MM.1S (cell line): ENCODE measurements at regions not wholly inside any gene's neighbourhood (a gene's known extent, or its start where the extent isn't known, plus 50 kb on each side); places are given as distances from the start of the nearest gene placed in this dataset.

Source experiments
- DNase-seq: peaks from one replicate; pipeline ENCODE4 v3.0.0-alpha.2; 2015
- H2AFZ ChIP-seq: fragments of 300-600 bp; sonication (generic); 2 replicates; pipeline ENCODE4 v1.6.0; 2016; ENCODE audit warnings: antibody characterized with exemption, low read length
- H3F3A ChIP-seq: fragments of 300-600 bp; sonication (generic); 2 replicates; pipeline ENCODE4 v1.6.1; 2016; ENCODE audit warnings: mild to moderate bottlenecking, antibody characterized with exemption, low read length, moderate library complexity, mixed read lengths; ENCODE audit not compliant: insufficient read depth
- H3K27ac ChIP-seq: fragments of 300-600 bp; sonication (generic); 2 replicates; pipeline ENCODE4 v1.5.1; 2016; ENCODE audit warnings: mild to moderate bottlenecking, low read length
- H3K27me3 ChIP-seq: fragments of 300-600 bp; sonication (generic); replicated peaks from 2 replicates; pipeline ENCODE4 v1.6.0; 2016; ENCODE audit warnings: low read length; ENCODE audit not compliant: insufficient read depth
- H3K36me3 ChIP-seq: fragments of 300-600 bp; sonication (generic); replicated peaks from 2 replicates; pipeline ENCODE4 v1.6.1; 2016; ENCODE audit warnings: mild to moderate bottlenecking, low read length, mixed read lengths; ENCODE audit not compliant: insufficient read depth
- H3K4me1 ChIP-seq: fragments of 300-600 bp; sonication (generic); 2 replicates; pipeline ENCODE4 v1.6.1; 2016; ENCODE audit warnings: low read length, mixed read lengths
- H3K4me2 ChIP-seq: fragments of 300-600 bp; sonication (generic); 2 replicates; pipeline ENCODE4 v1.6.0; 2016; ENCODE audit warnings: low read depth, low read length
- H3K4me3 ChIP-seq: fragments of 300-600 bp; sonication (generic); 2 replicates; pipeline ENCODE4 v1.5.1; 2016; ENCODE audit warnings: low read length, mixed read lengths
- H3K79me2 ChIP-seq: fragments of 300-600 bp; sonication (generic); 2 replicates; pipeline ENCODE4 v1.6.1; 2016; ENCODE audit warnings: mixed run types, low read length, mixed read lengths
- H3K9ac ChIP-seq: fragments of 300-600 bp; sonication (generic); 2 replicates; pipeline ENCODE4 v1.6.1; 2016; ENCODE audit warnings: low read length, mixed read lengths
- H3K9me2 ChIP-seq: fragments of 300-600 bp; sonication (generic); replicated peaks from 2 replicates; pipeline ENCODE4 v1.6.1; 2016; ENCODE audit warnings: mild to moderate bottlenecking, low read length, mixed read lengths; ENCODE audit not compliant: insufficient read depth
- H3K9me3 ChIP-seq: fragments of 300-600 bp; sonication (generic); replicated peaks from 2 replicates; pipeline ENCODE4 v1.6.1; 2016; ENCODE audit warnings: mild to moderate bottlenecking, low read length, mixed read lengths; ENCODE audit not compliant: insufficient read depth
- H4K20me1 ChIP-seq: fragments of 300-600 bp; sonication (generic); 2 replicates; pipeline ENCODE4 v1.6.1; 2016; ENCODE audit warnings: mild to moderate bottlenecking, low read length, moderate library complexity, mixed read lengths; ENCODE audit not compliant: insufficient read depth
- CTCF ChIP-seq: fragments of 300-600 bp; sonication (generic); IDR thresholded peaks from 2 replicates; pipeline ENCODE4 v1.5.1; 2016; ENCODE audit warnings: antibody characterized with exemption, low read length, mixed read lengths
- EZH2 ChIP-seq: fragments of 300-600 bp; sonication (generic); optimal IDR thresholded peaks from 2 replicates; pipeline ENCODE3; 2017; ENCODE audit warnings: low read depth, mild to moderate bottlenecking, antibody characterized with exemption, low read length, mixed read lengths
- EZH2phosphoT487 ChIP-seq: fragments of 300-600 bp; sonication (generic); IDR thresholded peaks from 2 replicates; pipeline ENCODE4 v1.6.1; 2018; ENCODE audit warnings: antibody characterized with exemption, low read length

GRCh38 chr11:116353589-116353988, 419.2 kb downstream of the BUD13 start:
- H3F3A ChIP-seq, result no peaks in the 10 kb centered on the region
- no peak for DNase-seq
- H3K9ac ChIP-seq, result no peak overlapping the region
- H3K4me1 ChIP-seq, result 0 out of 2 replicates have a peak, but pooled peaks cover under 1% of the 10 kb centered on the region
- no peaks in the 10 kb centered on the region for H3K79me2 ChIP-seq
- no peaks in the 10 kb centered on the region for H3K9me3 ChIP-seq
- H3K27ac ChIP-seq, result no peak overlapping the region
- TF ChIP-seq EZH2phosphoT487, result no peak
- TF ChIP-seq EZH2, result no peak
- no peak for TF ChIP-seq CTCF
- H3K36me3 ChIP-seq, result no peaks in the 10 kb centered on the region
- no peak overlapping the region for H3K4me2 ChIP-seq
- H3K9me2 ChIP-seq, result no peaks in the 10 kb centered on the region
- H3K27me3 ChIP-seq, result no peaks in the 10 kb centered on the region
- H4K20me1 ChIP-seq, result no peaks in the 10 kb centered on the region
- no peak overlapping the region for H3K4me3 ChIP-seq
- no peak overlapping the region for H2AFZ ChIP-seq

- Histone ChIP-seq H3K9me2 (no peaks in the 10 kb centered on the region), H3K4me2 (no peak overlapping the region), H3K27ac (no peak overlapping the region), H2AFZ (no peak overlapping the region), H3K9ac (no peak overlapping the region), H3K4me3 (no peak overlapping the region), H3K36me3 (no peaks in the 10 kb centered on the region), H3K4me1 (0 out of 2 replicates have a peak, but pooled peaks cover 6% of the 10 kb centered on the region), H3K27me3 (no peaks in the 10 kb centered on the region), H3K79me2 (no peaks in the 10 kb centered on the region), H3F3A (no peaks in the 10 kb centered on the region), H3K9me3 (no peaks in the 10 kb centered on the region), H4K20me1 (no peaks in the 10 kb centered on the region)
- TF ChIP-seq CTCF (no peak), EZH2 (no peak), EZH2phosphoT487 (no peak)
- DNase-seq, result no peak
These were observed 419.9 kb downstream of the BUD13 start for GRCh38 chr11:116352881-116353280.

GRCh38 chr11:116348226-116348625, 424.6 kb downstream of the BUD13 start:
- Histone ChIP-seq H4K20me1 (no peaks in the 10 kb centered on the region), H3K27ac (no peak overlapping the region), H3K9me2 (no peaks in the 10 kb centered on the region), H3K4me1 (0 out of 2 replicates have a peak, but pooled peaks cover 6% of the 10 kb centered on the region), H3K4me3 (no peak overlapping the region), H3K27me3 (no peaks in the 10 kb centered on the region), H3K36me3 (no peaks in the 10 kb centered on the region), H3K79me2 (no peaks in the 10 kb centered on the region), H2AFZ (no peak overlapping the region), H3K4me2 (no peak overlapping the region), H3K9ac (no peak overlapping the region), H3F3A (no peaks in the 10 kb centered on the region), H3K9me3 (no peaks in the 10 kb centered on the region)
- TF ChIP-seq EZH2phosphoT487 (no peak), EZH2 (no peak), CTCF (no peak)
- DNase-seq, result peak; percentile 16
